ENCODE measurements at regions not wholly inside any gene's neighbourhood (a gene's known extent, or its start where the extent isn't known, plus 50 kb on each side); places are given as distances from the start of the nearest gene placed in this dataset.
A peak's percentile ranks its signal among the peaks of the same experiment; 100 is the strongest.
"Not testable (repeated sequence)": the region's sequence is repeated elsewhere in the genome, so short reads cannot be mapped to it uniquely, and the experiment has no call there.

DNA sequence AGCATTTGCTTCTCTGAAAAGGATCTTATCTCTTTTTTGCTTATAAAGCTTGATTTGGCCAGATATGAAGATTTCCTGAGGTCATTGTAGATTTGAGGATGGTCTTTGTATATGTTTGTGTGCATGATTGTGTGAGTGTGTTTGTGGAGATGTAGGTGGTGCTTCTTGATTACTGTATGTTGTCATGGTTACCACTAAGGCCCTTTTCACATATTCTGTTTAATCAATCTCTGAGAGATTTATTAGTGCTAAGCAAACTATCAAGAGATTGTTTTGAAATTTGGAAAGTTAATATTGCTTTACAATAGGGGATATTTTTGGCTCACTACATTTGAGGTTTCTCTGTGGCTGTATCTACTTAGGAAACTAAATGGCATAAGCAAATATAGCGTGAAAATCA, 191.7 kb downstream of the S1PR1 start:
- no peak for DNase-seq

DNA sequence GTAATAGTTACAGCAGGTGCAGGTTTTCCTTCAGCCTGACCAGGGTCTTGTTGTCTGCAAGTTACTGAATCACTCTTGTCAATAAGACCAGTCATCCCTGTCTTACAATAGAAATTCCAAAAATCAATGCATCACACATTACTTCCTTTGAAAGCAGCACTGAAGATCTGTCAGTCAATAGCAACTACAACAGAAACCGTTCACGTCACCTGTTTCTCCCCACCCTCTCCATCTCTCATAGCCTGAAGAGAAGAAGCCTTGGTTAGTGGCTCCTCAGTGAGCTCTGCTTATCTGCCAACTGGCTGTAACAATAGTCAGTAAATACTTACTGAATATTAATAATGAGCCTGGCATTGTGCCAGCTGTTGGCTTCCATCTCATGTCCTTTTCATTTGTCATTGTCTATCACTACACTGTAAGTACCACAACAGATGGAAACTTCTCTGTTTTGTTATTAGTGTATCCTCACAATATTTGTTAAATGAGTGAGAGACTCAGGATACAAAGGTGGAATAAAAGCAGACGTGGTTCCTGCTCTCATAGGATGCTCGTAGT, 195.2 kb downstream of the S1PR1 start:
- DNase-seq = no peak

GRCh38 chr1:101435831-101436511, 199.2 kb downstream of the S1PR1 start:
- no peak for DNase-seq

- DNase-seq = no peak
Measured at GRCh38 chr1:101437800-101438199, 201.0 kb downstream of the S1PR1 start.

- DNase-seq = no peak
Measured at GRCh38 chr1:101438359-101438758, 201.5 kb downstream of the S1PR1 start.

DNA sequence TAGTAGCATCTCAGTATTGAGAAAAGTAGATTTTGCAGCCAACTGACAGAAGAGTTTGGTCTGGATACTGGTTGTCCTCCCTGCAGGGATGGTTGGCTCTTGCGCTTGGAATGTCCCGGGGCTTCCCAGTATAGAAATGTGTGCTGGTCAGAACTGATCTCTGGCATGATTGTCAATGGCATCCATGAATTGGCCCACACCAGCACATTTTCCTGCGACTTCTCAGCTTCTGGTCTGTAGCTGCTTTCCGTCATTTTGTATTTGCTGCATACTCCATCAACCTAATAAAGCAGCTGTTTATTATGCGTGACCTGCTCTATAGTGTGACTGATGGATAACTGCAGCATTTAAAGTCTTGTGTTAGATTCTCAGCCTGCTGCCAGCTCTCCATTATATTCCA, 203.7 kb downstream of the S1PR1 start:
- DNase-seq = no peak

DNA sequence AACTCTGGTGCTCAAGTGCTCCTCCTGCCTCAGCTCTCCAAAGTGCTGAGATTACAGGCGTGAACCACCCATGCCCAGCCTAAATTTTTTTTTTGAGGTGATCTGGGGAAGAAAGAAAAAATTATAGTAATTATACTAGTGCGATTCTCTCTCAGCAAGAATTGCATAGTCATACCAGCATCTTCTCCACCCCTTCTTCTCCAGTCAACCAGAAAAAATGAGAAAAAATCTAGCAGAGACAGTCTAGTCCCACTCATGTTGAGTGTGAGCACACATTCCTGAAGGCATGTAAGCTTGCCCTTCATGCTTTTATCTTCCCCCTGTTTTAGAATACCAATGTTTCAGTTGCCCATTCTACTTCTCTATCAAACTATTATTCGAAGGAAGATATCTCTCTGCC, 207.6 kb downstream of the S1PR1 start:
- DNase-seq = no peak

GRCh38 chr1:101444873-101445618, 208.2 kb downstream of the S1PR1 start:
- no peak for DNase-seq

GRCh38 chr1:101448018-101448417, 211.2 kb downstream of the S1PR1 start:
- DNase-seq = no peak

DNA sequence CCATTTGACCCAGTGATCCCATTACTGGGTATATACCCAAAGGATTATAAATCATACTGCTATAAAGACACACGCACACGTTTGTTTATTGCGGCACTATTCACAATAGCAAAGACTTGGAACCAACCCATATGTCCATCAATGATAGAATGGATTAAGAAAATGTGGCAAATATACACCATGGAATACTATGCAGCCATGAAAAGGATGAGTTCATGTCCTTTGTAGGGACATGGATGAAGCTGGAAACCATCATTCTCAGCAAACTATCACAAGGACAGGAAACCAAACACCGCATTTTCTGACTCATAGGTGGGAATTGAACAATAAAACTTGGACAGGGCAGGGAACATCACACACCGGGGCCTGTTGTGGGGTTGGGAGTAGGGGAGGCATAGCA, 213.9 kb downstream of the S1PR1 start:
- DNase-seq = not testable (repeated sequence)

GRCh38 chr1:101451888-101452287, 215.1 kb downstream of the S1PR1 start:
- no peak for DNase-seq

DNA sequence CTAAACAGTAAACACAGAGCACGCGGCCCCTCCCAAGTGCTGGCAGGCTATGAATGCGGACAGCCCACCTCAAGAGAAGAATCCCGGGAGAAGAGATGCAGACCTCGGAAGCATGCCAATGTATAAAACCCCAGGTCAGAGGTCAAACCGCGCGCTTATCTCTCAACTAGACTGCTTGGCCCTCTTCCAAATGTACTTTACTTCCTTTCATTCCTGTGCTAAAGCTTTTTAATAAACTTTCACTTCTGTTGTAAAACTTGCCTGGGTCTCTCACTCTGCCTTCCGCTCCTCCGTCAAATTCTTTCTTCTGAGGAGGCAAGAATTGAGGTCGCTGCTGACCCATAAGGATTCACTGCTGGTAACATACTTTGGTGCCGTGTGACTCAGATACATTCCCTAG, 216.0 kb downstream of the S1PR1 start:
- DNase-seq = no peak

DNA sequence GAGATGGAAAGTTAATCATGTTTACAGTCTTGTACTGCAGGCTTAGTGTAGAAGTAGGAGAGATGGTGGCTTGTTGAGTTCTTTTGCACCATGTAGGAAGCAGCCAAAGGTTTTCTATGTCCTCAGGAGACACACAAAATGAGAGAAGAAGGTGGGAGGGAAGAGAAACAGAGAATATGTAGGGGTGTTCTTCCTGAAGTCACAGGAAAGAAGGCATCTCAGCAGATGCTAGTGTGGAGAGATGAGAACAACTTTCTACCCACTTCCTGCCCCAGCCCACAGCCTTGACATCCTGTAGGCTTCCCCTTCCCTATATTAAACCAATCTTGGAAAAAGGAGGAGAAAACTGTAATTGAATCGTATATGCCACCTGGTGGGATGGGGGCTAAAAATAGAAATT, 217.0 kb downstream of the S1PR1 start:
- DNase-seq = no peak

GRCh38 chr1:101455166-101455565, 218.3 kb downstream of the S1PR1 start:
- no peak for DNase-seq

GRCh38 chr1:101460739-101461138, 223.9 kb downstream of the S1PR1 start:
- DNase-seq = no peak

DNA sequence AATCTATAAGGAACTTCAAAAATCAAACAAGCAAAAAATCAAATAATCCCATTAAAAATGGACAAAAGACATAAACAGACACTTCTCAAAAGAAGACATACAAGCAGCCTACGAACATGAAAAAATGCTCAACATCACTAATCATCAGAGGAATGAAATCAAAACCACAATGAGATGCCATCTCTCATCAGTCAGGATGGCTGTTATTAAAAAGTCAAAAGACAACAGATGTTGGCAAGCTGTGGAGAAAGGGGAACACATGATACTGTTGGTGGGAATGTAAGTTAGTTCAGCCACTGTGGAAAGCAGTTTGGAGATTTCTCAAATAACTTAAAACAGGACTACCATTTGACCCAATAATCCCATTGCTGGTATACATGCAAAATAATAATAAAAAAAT, 226.4 kb downstream of the S1PR1 start:
- peak; percentile 28 for DNase-seq

GRCh38 chr1:101465941-101466340, 229.1 kb downstream of the S1PR1 start:
- DNase-seq = no peak

DNA sequence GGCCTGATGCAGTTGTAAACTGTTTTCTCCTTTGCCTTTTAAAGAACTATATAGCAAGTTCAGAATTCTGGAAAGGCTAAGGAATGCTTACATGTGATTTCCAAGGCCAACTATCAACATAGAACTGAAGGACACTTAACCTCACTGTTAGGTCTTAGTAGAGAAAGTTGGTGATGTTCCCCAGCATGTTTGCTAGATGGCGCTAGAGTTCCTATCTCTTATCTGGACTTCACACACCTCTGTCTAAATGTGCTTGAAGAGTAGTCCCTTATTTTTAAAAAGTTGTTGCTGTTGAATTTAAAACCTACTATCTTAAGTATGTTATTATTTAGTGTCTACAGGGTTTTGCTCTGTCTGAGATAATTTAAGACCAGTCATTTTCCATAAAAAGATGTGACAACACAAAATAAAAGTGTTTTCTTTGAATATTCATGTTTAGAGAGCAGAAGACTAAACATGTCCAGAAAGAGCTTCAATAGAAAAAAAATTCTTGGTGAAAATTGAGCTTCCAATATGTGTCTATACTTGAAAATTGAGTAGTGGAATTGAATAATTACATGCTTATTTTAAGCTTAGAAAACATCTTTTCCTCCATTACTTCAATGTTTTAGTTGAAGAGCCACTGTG, 237.3 kb downstream of the S1PR1 start:
- DNase-seq = peak; percentile 1

GRCh38 chr1:101476541-101476940, 239.7 kb downstream of the S1PR1 start:
- DNase-seq = no peak

GRCh38 chr1:101479945-101480344, 243.1 kb downstream of the S1PR1 start:
- DNase-seq = no peak

- DNase-seq = no peak
Measured at GRCh38 chr1:101482306-101482705, 245.5 kb downstream of the S1PR1 start.

- no peak for DNase-seq
Measured at GRCh38 chr1:101483982-101484688, 247.3 kb downstream of the S1PR1 start.

All from fibroblast of skin of abdomen (primary cell).